HepG2 (cell line): ENCODE measurements at regions not wholly inside any gene's neighbourhood (a gene's known extent, or its start where the extent isn't known, plus 50 kb on each side); places are given as distances from the start of the nearest gene placed in this dataset.

Experiments used
- PCBP1 ChIP-seq: fragments of 200-400 bp; formaldehyde crosslinking; IDR thresholded peaks from 2 replicates; pipeline ENCODE4 v1.6.1; 2017; ENCODE audit warnings: mild to moderate bottlenecking, low read depth, low read length, borderline replicate concordance
- USF2 ChIP-seq, 2 experiments: sonication (generic) in 1 of 2; formaldehyde crosslinking in 1 of 2; IDR thresholded peaks; 2 replicates each; pipeline versions ENCODE4 v1.5.1 to v1.6.1; 2011 to 2020; ENCODE audit warnings: borderline replicate concordance in 1 of 2, low read depth in 1 of 2, low read length in 1 of 2, mild to moderate bottlenecking in 1 of 2, missing genetic modification reagents in 1 of 2, moderate library complexity in 1 of 2

- TF ChIP-seq PCBP1 (no peak), USF2 (IDR thresholded peaks at IDR 0.05; ENCODE audit: low read depth, low read length) (no peak), USF2 (CRISPR knock-in tag; IDR thresholded peaks at IDR 0.05; ENCODE audit: borderline replicate concordance) (no peak)
Measured at GRCh38 chr18:76567835-76568445, 72.9 kb upstream of the ZNF516 start.
